OCI-LY1 (cell line): ENCODE measurements at regions not wholly inside any gene's neighbourhood (a gene's known extent, or its start where the extent isn't known, plus 50 kb on each side); places are given as distances from the start of the nearest gene placed in this dataset.

ENCODE experiments used
- H2AFZ ChIP-seq: fragments of 200-600 bp; sonication (generic), shearing (Covaris generic); 2 replicates; pipeline ENCODE4 v1.6.0; 2014; ENCODE audit warnings: antibody characterized with exemption, mild to moderate bottlenecking, low read length
- H3F3A ChIP-seq: fragments of 200-600 bp; sonication (generic), shearing (Covaris generic); 2 replicates; pipeline ENCODE4 v1.6.0; 2014; ENCODE audit warnings: mild to moderate bottlenecking, antibody characterized with exemption, low read length, moderate library complexity; ENCODE audit not compliant: insufficient read depth
- H3K27ac ChIP-seq: fragments of 200-600 bp; sonication (generic); 2 replicates; pipeline ENCODE4 v1.5.1; 2014; ENCODE audit warnings: low read length, mixed run types, mild to moderate bottlenecking, low read depth; ENCODE audit not compliant: poor library complexity, severe bottlenecking
- H3K27me3 ChIP-seq: fragments of 200-600 bp; sonication (generic); 2 replicates; pipeline ENCODE4 v1.6.0; 2014; ENCODE audit warnings: antibody characterized with exemption, mild to moderate bottlenecking, low read length, moderate library complexity; ENCODE audit not compliant: insufficient read depth
- H3K36me3 ChIP-seq: fragments of 200-600 bp; sonication (generic); 2 replicates; pipeline ENCODE4 v1.6.1; 2014; ENCODE audit warnings: mild to moderate bottlenecking, antibody characterized with exemption, low read length, moderate library complexity, mixed read lengths; ENCODE audit not compliant: insufficient read depth
- H3K4me1 ChIP-seq: fragments of 200-600 bp; sonication (generic); 2 replicates; pipeline ENCODE4 v1.5.1; 2014; ENCODE audit warnings: mild to moderate bottlenecking, low read length, moderate library complexity; ENCODE audit not compliant: insufficient read depth, severe bottlenecking
- H3K4me2 ChIP-seq: fragments of 200-600 bp; sonication (generic), shearing (Covaris generic); 2 replicates; pipeline ENCODE4 v1.6.1; 2014; ENCODE audit warnings: low read length
- H3K4me3 ChIP-seq: fragments of 200-600 bp; sonication (generic); 2 replicates; pipeline ENCODE4 v1.5.1; 2014; ENCODE audit warnings: low read length, low read depth, mild to moderate bottlenecking, mixed read lengths; ENCODE audit not compliant: poor library complexity, severe bottlenecking
- H3K79me2 ChIP-seq: fragments of 200-600 bp; shearing (Covaris generic); 2 replicates; pipeline ENCODE4 v1.6.1; 2016; ENCODE audit warnings: mixed run types, low read length, mixed read lengths; ENCODE audit not compliant: insufficient read depth
- H3K9ac ChIP-seq: fragments of 200-600 bp; sonication (generic), shearing (Covaris generic); 2 replicates; pipeline ENCODE4 v1.6.1; 2014; ENCODE audit warnings: mild to moderate bottlenecking, low read length, mixed read lengths
- H3K9me2 ChIP-seq: fragments of 200-600 bp; sonication (generic), shearing (Covaris generic); 2 replicates; pipeline ENCODE4 v1.6.1; 2014; ENCODE audit warnings: low read depth, mild to moderate bottlenecking, low read length, mixed read lengths
- H3K9me3 ChIP-seq: fragments of 200-600 bp; shearing (Covaris generic); 2 replicates; pipeline ENCODE4 v1.6.1; 2014; ENCODE audit warnings: low read length, mixed read lengths
- H4K20me1 ChIP-seq: fragments of 200-600 bp; sonication (generic), shearing (Covaris generic); 2 replicates; pipeline ENCODE4 v1.6.0; 2016; ENCODE audit warnings: mild to moderate bottlenecking, low read length; ENCODE audit not compliant: insufficient read depth
- CTCF ChIP-seq: fragments of 200-600 bp; sonication (generic), shearing (Covaris generic); IDR thresholded peaks from 2 replicates; pipeline ENCODE4 v1.5.1; 2017; ENCODE audit warnings: mild to moderate bottlenecking, antibody characterized with exemption, low read length, moderate library complexity, mixed read lengths
- EZH2 ChIP-seq: fragments of 200-600 bp; sonication (generic), shearing (Covaris generic); IDR thresholded peaks from 2 replicates; pipeline ENCODE4 v1.8.0; 2017; ENCODE audit warnings: borderline replicate concordance, mixed run types, mild to moderate bottlenecking, antibody characterized with exemption, low read length, moderate library complexity, mixed read lengths

DNA sequence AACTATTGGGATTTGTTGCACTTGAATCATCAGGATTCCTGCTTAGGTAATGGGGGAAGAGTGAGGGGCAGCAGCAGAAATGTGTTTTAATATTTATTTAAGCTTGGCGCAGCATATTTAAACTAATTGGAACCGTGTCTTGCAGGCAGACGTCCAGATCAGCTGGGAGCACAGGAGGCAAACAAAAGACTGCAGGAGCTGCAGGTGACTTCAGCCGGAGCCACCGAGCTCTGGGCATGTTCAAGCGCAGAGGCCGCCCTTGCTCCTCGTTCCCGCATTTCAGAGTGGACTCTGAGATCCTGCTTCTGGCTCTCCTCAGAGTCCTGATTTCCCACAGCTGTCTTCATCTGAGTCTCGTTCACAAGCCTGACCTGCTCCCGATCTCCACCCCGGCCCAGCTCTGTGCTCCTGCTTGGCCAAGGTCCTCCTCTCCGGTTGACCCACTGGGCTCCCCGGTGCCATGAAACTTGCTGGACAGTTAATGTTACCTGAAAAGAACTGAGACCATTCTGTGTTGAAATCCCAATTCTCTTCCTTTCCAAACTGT is 475.5 kb downstream of the SOX11 start:
- Histone ChIP-seq H3K27me3 (no peaks in the 10 kb centered on the region), H3K36me3 (no peaks in the 10 kb centered on the region), H3F3A (no peaks in the 10 kb centered on the region), H2AFZ (no peak overlapping the region), H3K9ac (no peak overlapping the region), H3K9me3 (no peaks in the 10 kb centered on the region), H3K79me2 (no peaks in the 10 kb centered on the region), H3K9me2 (no peaks in the 10 kb centered on the region), H3K27ac (no peak overlapping the region), H3K4me1 (peaks cover 33% of the 10 kb centered on the region), H4K20me1 (no peaks in the 10 kb centered on the region), H3K4me2 (no peak overlapping the region), H3K4me3 (no peak overlapping the region)
- TF ChIP-seq EZH2 (no peak), CTCF (no peak)

DNA sequence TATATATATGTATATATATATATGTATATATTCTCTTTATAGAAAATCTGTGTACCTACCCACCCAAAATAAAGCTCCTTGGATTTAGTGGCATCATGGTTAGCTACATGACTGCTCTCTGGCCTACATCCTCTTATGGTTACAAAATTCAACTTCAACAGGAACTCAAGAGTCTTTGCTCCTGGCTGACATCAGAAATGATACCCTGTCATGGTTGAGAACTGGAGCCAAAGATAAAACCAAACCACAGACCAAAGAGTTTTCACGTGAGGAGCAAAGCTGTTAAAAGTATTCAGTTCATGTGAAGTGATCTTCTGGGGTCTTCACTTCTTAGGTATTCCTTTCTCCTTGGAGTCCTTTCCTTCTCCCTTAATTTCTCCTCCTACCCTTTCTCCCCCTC is 476.3 kb downstream of the SOX11 start:
- Histone ChIP-seq H4K20me1 (no peaks in the 10 kb centered on the region), H3K4me2 (no peak overlapping the region), H3F3A (no peaks in the 10 kb centered on the region), H3K9ac (no peak overlapping the region), H3K27me3 (no peaks in the 10 kb centered on the region), H3K4me3 (no peak overlapping the region), H3K9me2 (no peaks in the 10 kb centered on the region), H3K36me3 (no peaks in the 10 kb centered on the region), H2AFZ (no peak overlapping the region), H3K9me3 (peaks cover 2% of the 10 kb centered on the region; the same call in 1 of the 2 replicates), H3K79me2 (no peaks in the 10 kb centered on the region), H3K27ac (no peak overlapping the region), H3K4me1 (peaks cover 33% of the 10 kb centered on the region)
- TF ChIP-seq EZH2 (no peak), CTCF (no peak)

DNA sequence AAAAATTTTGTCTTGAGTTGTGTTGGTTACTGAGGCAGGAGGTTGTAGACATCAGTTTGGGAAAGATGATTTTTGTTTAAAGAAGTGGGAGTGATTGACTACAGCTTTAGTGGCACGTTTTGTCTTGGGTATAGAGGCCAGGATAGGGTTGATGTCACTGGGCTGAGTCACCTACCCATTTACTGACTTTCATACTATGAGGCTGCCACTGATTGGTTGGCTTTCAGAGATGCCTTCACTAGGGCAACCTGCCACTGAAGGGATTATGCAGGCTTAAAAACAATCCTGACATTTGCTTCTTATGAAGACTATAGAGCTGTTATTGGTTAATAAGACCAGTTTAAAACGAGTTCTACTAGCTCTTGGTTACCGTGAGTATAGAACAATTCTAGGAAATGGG is 479.1 kb downstream of the SOX11 start:
- peaks cover 8% of the 10 kb centered on the region for H3K4me1 ChIP-seq
- peaks cover 11% of the 10 kb centered on the region; the same call in 1 of the 2 replicates for H3K9me3 ChIP-seq
- TF ChIP-seq EZH2 (no peak), CTCF (no peak)
- H3K79me2 ChIP-seq = no peaks in the 10 kb centered on the region
- no peak overlapping the region for H2AFZ ChIP-seq
- H3F3A ChIP-seq = no peaks in the 10 kb centered on the region
- H3K36me3 ChIP-seq = no peaks in the 10 kb centered on the region
- H4K20me1 ChIP-seq = no peaks in the 10 kb centered on the region
- H3K9ac ChIP-seq = no peak overlapping the region
- no peaks in the 10 kb centered on the region for H3K27me3 ChIP-seq
- H3K4me2 ChIP-seq = no peak overlapping the region
- H3K4me3 ChIP-seq = no peak overlapping the region
- no peak overlapping the region for H3K27ac ChIP-seq
- H3K9me2 ChIP-seq = no peaks in the 10 kb centered on the region
